H9 (cell line): ENCODE measurements at regions not wholly inside any gene's neighbourhood (a gene's known extent, or its start where the extent isn't known, plus 50 kb on each side); places are given as distances from the start of the nearest gene placed in this dataset.

Experiments
- DNase-seq: peaks from one replicate; pipeline ENCODE4 v3.0.0-alpha.2; 2017
- H2AFZ ChIP-seq: one replicate; pipeline ENCODE4 v1.6.1; 2013; ENCODE audit warnings: mild to moderate bottlenecking, low read length, control low read depth, moderate library complexity
- H2AK5ac ChIP-seq: 2 replicates; pipeline ENCODE4 v1.6.1; 2013; ENCODE audit warnings: low read length, control low read depth, mixed read lengths; ENCODE audit not compliant: insufficient read length
- H2BK120ac ChIP-seq: one replicate; pipeline ENCODE4 v1.6.1; 2013; ENCODE audit warnings: low read depth, mild to moderate bottlenecking, low read length, control low read depth, inconsistent platforms; ENCODE audit not compliant: poor library complexity, severe bottlenecking
- H2BK12ac ChIP-seq: 2 replicates; pipeline ENCODE4 v1.6.1; 2013; ENCODE audit warnings: low read length, control low read depth, mixed read lengths, low read depth; ENCODE audit not compliant: insufficient read length
- H2BK15ac ChIP-seq: 2 replicates; pipeline ENCODE4 v1.6.1; 2013; ENCODE audit warnings: low read depth, low read length, control low read depth
- H2BK20ac ChIP-seq: one replicate; pipeline ENCODE4 v1.6.1; 2013; ENCODE audit warnings: low read depth, mild to moderate bottlenecking, low read length, control low read depth, inconsistent platforms; ENCODE audit not compliant: poor library complexity, severe bottlenecking
- H2BK5ac ChIP-seq: 2 replicates; pipeline ENCODE4 v1.6.1; 2013; ENCODE audit warnings: low read length, control low read depth, mixed read lengths; ENCODE audit not compliant: insufficient read length
- H3K14ac ChIP-seq: 2 replicates; pipeline ENCODE4 v1.6.1; 2013; ENCODE audit warnings: low read length, control low read depth; ENCODE audit not compliant: insufficient read depth
- H3K18ac ChIP-seq: 2 replicates; pipeline ENCODE4 v1.6.1; 2013; ENCODE audit warnings: low read depth, mild to moderate bottlenecking, mixed read lengths, low read length, control low read depth; ENCODE audit not compliant: insufficient read length
- H3K23ac ChIP-seq: 2 replicates; pipeline ENCODE4 v1.6.1; 2013; ENCODE audit warnings: low read length, control low read depth, mixed read lengths, low read depth; ENCODE audit not compliant: insufficient read length
- H3K23me2 ChIP-seq: 2 replicates; pipeline ENCODE4 v1.6.1; 2013; ENCODE audit warnings: low read depth, mild to moderate bottlenecking, mixed read lengths, low read length, control low read depth; ENCODE audit not compliant: insufficient read length, poor library complexity, severe bottlenecking
- H3K27ac ChIP-seq: 2 replicates; pipeline ENCODE4 v1.5.1; 2013; ENCODE audit warnings: low read length, control low read depth, mixed read lengths, low read depth; ENCODE audit not compliant: insufficient read length
- H3K27me3 ChIP-seq: 2 replicates; pipeline ENCODE4 v1.6.1; 2013; ENCODE audit warnings: low read length, control low read depth, inconsistent platforms; ENCODE audit not compliant: insufficient read depth
- H3K4ac ChIP-seq: 2 replicates; pipeline ENCODE4 v1.6.1; 2013; ENCODE audit warnings: low read depth, mild to moderate bottlenecking, control low read depth, inconsistent platforms, low read length, moderate library complexity
- H3K4me1 ChIP-seq: 2 replicates; pipeline ENCODE4 v1.6.1; 2013; ENCODE audit warnings: low read length, control low read depth, inconsistent platforms; ENCODE audit not compliant: insufficient read depth
- H3K4me2 ChIP-seq: 2 replicates; pipeline ENCODE4 v1.6.1; 2013; ENCODE audit warnings: low read length, control low read depth, mixed read lengths; ENCODE audit not compliant: insufficient read length, insufficient read depth
- H3K56ac ChIP-seq: 2 replicates; pipeline ENCODE4 v1.6.1; 2013; ENCODE audit warnings: low read depth, mild to moderate bottlenecking, mixed read lengths, low read length, control low read depth; ENCODE audit not compliant: insufficient read length
- H3K79me1 ChIP-seq: 2 replicates; pipeline ENCODE4 v1.6.1; 2013; ENCODE audit warnings: low read depth, mild to moderate bottlenecking, moderate library complexity, low read length, control low read depth, inconsistent platforms; ENCODE audit not compliant: insufficient read depth, poor library complexity, severe bottlenecking
- H3K79me2 ChIP-seq: 2 replicates; pipeline ENCODE4 v1.6.1; 2013; ENCODE audit warnings: low read length, control low read depth, inconsistent platforms; ENCODE audit not compliant: insufficient read depth
- H3K9ac ChIP-seq: 2 replicates; pipeline ENCODE4 v1.6.1; 2013; ENCODE audit warnings: low read length, control low read depth, mixed read lengths; ENCODE audit not compliant: insufficient read length; ENCODE audit errors: extremely low read depth
- H3K9me3 ChIP-seq: one replicate; pipeline ENCODE4 v1.6.1; 2013; ENCODE audit warnings: low read depth, low read length, inconsistent platforms; ENCODE audit not compliant: control insufficient read depth
- H3T11ph ChIP-seq: one replicate; pipeline ENCODE4 v1.6.1; 2013; ENCODE audit warnings: mild to moderate bottlenecking, low read length, control low read depth, inconsistent platforms
- H4K20me1 ChIP-seq: one replicate; pipeline ENCODE4 v1.6.1; 2013; ENCODE audit not compliant: control insufficient read depth, insufficient read length, insufficient read depth
- H4K5ac ChIP-seq: 2 replicates; pipeline ENCODE4 v1.6.1; 2013; ENCODE audit warnings: low read depth, mild to moderate bottlenecking, mixed read lengths, low read length, control low read depth; ENCODE audit not compliant: insufficient read length
- H4K8ac ChIP-seq: replicated peaks from 2 replicates; pipeline ENCODE4 v1.6.1; 2013; ENCODE audit warnings: low read length, control low read depth, mixed read lengths, low read depth; ENCODE audit not compliant: insufficient read length
- H4K91ac ChIP-seq: 2 replicates; pipeline ENCODE4 v1.6.1; 2013; ENCODE audit warnings: low read depth, mild to moderate bottlenecking, moderate library complexity, mixed read lengths, low read length, control low read depth; ENCODE audit not compliant: insufficient read length
- H3K27ac Mint-ChIP-seq, 3 experiments: 2 replicates in 2 of 3; 3 replicates in 1 of 3; pipeline ENCODE4 v1.8.0; 2020 to 2021; ENCODE audit warnings: mixed read lengths in 3 of 3, mild to moderate bottlenecking in 1 of 3, moderate library complexity in 1 of 3
- H3K27me3 Mint-ChIP-seq: 2 replicates; pipeline ENCODE4 v1.8.0; 2021; ENCODE audit warnings: low read depth, mild to moderate bottlenecking, moderate library complexity, mixed read lengths
- H3K36me3 Mint-ChIP-seq, 3 experiments: 2 replicates in 2 of 3; 3 replicates in 1 of 3; pipeline ENCODE4 v1.8.0; 2020 to 2021; ENCODE audit warnings: low read depth in 3 of 3, mixed read lengths in 3 of 3; ENCODE audit not compliant: insufficient read depth in 1 of 3
- H3K4me1 Mint-ChIP-seq, 2 experiments: 2 replicates each; pipeline ENCODE4 v1.8.0; 2020; ENCODE audit warnings: mixed read lengths in 2 of 2
- H3K4me3 Mint-ChIP-seq, 2 experiments: 2 replicates in 1 of 2; 3 replicates in 1 of 2; pipeline ENCODE4 v1.8.0; 2020 to 2021; ENCODE audit warnings: mild to moderate bottlenecking in 2 of 2, mixed read lengths in 2 of 2, moderate library complexity in 1 of 2
- H3K9me3 Mint-ChIP-seq, 2 experiments: 2 replicates in 1 of 2; 3 replicates in 1 of 2; pipeline ENCODE4 v1.8.0; 2020; ENCODE audit warnings: mild to moderate bottlenecking in 2 of 2, mixed read lengths in 2 of 2, moderate library complexity in 1 of 2
- WGBS: extraction: QIAGEN DNeasy Blood & Tissue Kit; methylation state at CpG from one replicate; pipeline ENCODE4 v1.1.7; 2013; ENCODE audit warnings: missing lambda C conversion rate, low lambda C conversion rate, mixed read lengths; ENCODE audit not compliant: insufficient read length; ENCODE audit errors: extremely low coverage; 5-methylcytosine and 5-hydroxymethylcytosine counted together
- TF ChIP-seq, protein P1 (sequence below): fragments of 200-600 bp; sonication (generic); conservative IDR thresholded peaks from 3 replicates; pipeline ENCODE4 v1.8.0; 2021; ENCODE audit warnings: antibody characterized with exemption, mild to moderate bottlenecking

DNA sequence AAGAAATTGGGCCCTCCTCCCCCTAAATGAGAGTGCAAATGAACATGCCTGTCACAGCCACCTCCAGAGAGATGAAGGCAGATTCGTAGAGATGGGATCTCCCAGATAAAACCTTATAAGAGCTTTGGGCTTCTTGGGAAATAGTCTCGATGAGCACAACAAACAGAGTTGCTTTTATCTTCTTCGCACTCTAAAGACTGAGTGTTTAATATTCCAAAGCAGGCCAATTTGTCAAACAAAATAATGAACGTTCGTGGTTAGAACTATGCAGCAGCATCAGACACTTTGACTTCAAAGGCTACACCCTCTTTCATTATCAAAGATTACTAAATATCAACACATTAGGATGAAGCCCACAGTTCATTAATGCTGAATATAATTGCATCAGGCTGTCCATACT is 256.2 kb downstream of the SKIDA1 start:
- Histone ChIP-seq H3K4ac (no peak overlapping the region), H2AFZ (no peak overlapping the region), H3K23me2 (no peaks in the 10 kb centered on the region), H3K79me1 (no peaks in the 10 kb centered on the region), H3K4me2 (no peak overlapping the region), H2BK15ac (no peak overlapping the region), H2BK120ac (no peak overlapping the region), H3K27me3 (no peaks in the 10 kb centered on the region; the same call in 1 of the 2 replicates), H3K9ac (no peak overlapping the region), H3K14ac (no peak overlapping the region), H3T11ph (no peak overlapping the region), H3K18ac (no peak overlapping the region), H2BK5ac (no peak overlapping the region), H4K20me1 (no peaks in the 10 kb centered on the region), H3K9me3 (no peaks in the 10 kb centered on the region), H2BK20ac (no peak overlapping the region), H4K5ac (no peak overlapping the region), H4K8ac (no peak overlapping the region), H4K91ac (no peak overlapping the region), H3K79me2 (no peaks in the 10 kb centered on the region), H3K23ac (no peak overlapping the region), H3K27ac (no peak overlapping the region), H2AK5ac (no peak overlapping the region), H3K56ac (no peak overlapping the region), H2BK12ac (no peak overlapping the region), H3K4me1 (no peaks in the 10 kb centered on the region; the same call in 1 of the 2 replicates)
- Mint-ChIP-seq H3K4me1 (peaks cover 6 to 9% of the 10 kb centered on the region in 2 experiments), H3K27me3 (no peaks in the 10 kb centered on the region), H3K9me3 (peaks cover 7 to 9% of the 10 kb centered on the region in 2 experiments), H3K4me3 (no peak overlapping the region), H3K36me3 (peaks cover 8 to 27% (median 21%) of the 10 kb centered on the region in 3 experiments), H3K27ac (0 out of 7 replicates have a peak overlapping the region, but pooled peaks of 1 of the 3 experiments have one; percentile 51)
- no peak for DNase-seq
- WGBS = no CpG with 5 or more reads among the region's 5 CpGs
- TF ChIP-seq, protein P1, sequence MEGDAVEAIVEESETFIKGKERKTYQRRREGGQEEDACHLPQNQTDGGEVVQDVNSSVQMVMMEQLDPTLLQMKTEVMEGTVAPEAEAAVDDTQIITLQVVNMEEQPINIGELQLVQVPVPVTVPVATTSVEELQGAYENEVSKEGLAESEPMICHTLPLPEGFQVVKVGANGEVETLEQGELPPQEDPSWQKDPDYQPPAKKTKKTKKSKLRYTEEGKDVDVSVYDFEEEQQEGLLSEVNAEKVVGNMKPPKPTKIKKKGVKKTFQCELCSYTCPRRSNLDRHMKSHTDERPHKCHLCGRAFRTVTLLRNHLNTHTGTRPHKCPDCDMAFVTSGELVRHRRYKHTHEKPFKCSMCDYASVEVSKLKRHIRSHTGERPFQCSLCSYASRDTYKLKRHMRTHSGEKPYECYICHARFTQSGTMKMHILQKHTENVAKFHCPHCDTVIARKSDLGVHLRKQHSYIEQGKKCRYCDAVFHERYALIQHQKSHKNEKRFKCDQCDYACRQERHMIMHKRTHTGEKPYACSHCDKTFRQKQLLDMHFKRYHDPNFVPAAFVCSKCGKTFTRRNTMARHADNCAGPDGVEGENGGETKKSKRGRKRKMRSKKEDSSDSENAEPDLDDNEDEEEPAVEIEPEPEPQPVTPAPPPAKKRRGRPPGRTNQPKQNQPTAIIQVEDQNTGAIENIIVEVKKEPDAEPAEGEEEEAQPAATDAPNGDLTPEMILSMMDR = no peak
